GM21528 (cell line): ENCODE measurements at regions not wholly inside any gene's neighbourhood (a gene's known extent, or its start where the extent isn't known, plus 50 kb on each side); places are given as distances from the start of the nearest gene placed in this dataset.
"Not testable (repeated sequence)": the region's sequence is repeated elsewhere in the genome, so short reads cannot be mapped to it uniquely, and the experiment has no call there.

Experiments used
- ATAC-seq: cut with Tn5 transposase; IDR thresholded peaks from one replicate; pipeline ENCODE4 v1.9.1; 2021; ENCODE audit warnings: mild to moderate bottlenecking, moderate library complexity; ENCODE audit not compliant: unreplicated experiment, low FRiP score

GRCh38 chr4:93888308-93888707 is 59.8 kb downstream of the ATOH1 start:
- ATAC-seq, result no peak

- ATAC-seq, result no peak
Observed at GRCh38 chr4:93888768-93889167, 60.2 kb downstream of the ATOH1 start.

GRCh38 chr4:93891244-93891643 is 62.7 kb downstream of the ATOH1 start:
- ATAC-seq, result no peak

GRCh38 chr4:93894995-93895394 is 66.4 kb downstream of the ATOH1 start:
- ATAC-seq, result no peak

DNA sequence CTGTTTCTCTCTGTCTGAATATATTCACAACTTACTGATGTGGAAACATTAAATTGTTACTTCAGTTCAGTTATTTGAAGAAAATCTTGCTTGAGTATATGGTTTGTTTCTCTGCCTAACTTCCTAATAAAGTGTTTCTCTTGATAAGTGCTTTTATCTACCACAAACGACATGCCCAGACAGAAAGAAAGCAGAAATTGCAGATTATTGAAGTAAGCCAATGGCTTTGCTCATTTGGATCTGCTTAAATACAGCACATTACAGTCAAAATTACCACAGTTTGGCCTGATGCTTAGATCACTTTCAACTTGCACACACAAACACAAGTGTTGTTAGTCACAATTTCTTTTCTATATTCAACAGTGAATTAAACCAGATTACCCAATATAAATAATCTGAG is 68.0 kb downstream of the ATOH1 start:
- no peak for ATAC-seq

DNA sequence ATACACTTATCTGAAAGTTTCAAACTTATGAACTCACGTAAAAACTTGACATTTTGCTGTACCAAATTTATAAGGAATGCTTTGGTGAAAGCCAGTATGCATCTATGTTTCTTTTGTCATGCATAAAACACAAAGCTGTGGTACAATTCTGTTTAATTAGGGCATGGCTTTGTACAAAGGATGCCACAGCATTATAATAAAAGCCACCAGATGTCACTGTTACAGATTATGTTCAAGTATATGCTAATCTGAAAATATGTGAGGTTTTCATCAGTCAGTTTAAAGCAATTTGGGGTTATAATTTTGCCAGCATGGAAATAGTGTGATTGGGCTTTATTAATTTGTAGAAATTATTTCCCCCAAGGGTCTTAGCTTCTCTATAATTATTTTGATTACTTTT is 69.0 kb downstream of the ATOH1 start:
- peak; percentile 61 for ATAC-seq

DNA sequence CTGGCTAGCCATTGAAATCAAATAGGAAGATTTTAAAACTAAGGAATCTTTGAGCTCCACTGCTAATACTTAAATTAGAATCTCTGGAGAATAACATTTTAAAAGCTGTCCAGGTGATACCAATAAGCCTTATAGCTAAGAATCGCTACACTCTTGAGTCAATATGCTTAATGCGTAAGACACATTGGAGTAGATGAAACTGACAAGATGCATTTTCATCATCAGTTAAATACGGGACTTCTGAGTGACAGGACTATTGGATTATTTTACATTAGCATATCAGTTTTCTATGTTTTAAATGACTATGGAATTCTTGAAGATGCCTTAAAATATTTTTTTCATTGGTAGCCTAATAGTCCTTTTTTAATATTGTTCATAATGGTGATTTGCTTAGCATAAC is 80.2 kb downstream of the ATOH1 start:
- ATAC-seq, result no peak

DNA sequence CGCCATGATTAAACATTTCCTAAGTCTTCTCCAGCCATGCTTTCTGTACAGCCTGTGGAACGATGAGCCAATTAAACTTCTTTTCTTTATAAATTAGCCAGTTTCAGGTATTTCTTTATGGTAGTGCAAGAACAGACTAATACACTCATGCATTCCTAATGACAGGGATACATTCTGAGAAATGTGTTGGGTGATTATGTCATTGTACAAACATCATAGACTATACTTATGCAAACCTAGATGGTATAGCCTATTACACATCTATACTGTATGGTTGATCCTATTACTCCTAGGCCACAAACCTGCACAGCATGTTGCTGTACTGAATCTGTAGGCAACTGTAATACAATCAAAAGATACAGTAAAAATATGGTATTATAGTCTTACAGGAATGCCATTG is 83.1 kb downstream of the ATOH1 start:
- no peak for ATAC-seq

- no peak for ATAC-seq
Observed at GRCh38 chr4:93912146-93912545, 83.6 kb downstream of the ATOH1 start.

- no peak for ATAC-seq
Observed at GRCh38 chr4:93918856-93919255, 90.3 kb downstream of the ATOH1 start.

GRCh38 chr4:93923570-93923969 is 95.0 kb downstream of the ATOH1 start:
- not testable (repeated sequence) for ATAC-seq

GRCh38 chr4:93947286-93947685 is 118.7 kb downstream of the ATOH1 start:
- no peak for ATAC-seq

GRCh38 chr4:93950239-93950638 is 121.7 kb downstream of the ATOH1 start:
- ATAC-seq, result not testable (repeated sequence)

GRCh38 chr4:93957186-93957585 is 128.6 kb downstream of the ATOH1 start:
- ATAC-seq, result no peak

DNA sequence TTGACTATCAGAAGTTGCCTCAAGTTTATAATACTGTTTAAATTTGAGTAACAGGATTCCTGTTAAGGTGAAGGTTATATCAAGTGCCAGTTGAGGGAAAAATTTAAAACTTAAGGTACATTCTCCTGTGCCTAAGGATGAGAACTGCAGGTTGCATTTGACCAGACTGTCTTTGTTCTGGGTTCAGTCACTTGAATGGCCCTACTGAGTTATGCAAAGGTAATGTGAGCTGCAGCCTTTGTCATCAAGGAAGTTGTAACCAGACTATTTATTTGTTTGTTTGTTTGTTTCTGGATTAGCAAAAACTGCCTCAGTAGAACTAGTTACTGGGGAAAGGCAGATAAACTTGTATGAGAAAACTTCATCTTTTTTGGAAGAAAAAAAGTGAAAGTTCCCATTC is 131.9 kb downstream of the ATOH1 start:
- ATAC-seq, result no peak

DNA sequence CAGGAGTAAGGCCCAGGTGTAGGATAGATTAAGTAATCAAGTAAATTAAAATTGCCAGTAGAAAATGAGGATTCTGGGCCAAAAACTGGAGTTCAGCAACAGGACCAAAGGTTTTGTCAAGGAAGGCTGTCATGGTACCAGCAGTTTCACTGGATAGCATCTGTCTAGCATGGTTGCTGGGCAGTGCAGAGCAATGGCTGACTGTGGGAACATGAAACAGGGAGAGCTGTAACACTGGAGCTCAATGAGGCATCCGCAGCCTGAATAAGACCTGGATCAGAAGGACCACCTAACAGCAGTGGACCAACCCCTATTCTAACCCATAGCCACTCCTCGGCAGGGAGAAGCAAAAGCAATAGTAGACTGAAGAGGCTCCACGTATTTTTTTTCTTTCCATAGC is 132.4 kb downstream of the ATOH1 start:
- no peak for ATAC-seq

DNA sequence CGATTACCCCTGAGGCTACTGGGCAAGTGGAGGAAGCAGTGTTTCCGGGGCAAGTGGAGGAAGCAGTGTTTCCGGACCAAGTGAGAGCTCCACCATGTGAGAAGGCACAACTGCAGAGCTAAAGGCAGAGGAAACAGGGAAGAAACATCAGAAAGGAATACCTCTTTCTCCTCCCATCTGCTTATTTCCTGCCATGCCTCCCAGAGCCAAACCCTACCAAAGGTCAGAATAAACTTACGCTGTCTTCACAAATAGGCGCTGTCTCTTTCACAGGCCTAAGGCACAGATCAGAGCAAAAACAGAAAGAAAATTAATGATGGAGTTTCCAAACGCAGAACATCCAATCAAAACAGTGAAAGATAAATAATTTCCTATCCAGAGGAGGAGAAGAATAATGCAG is 153.0 kb downstream of the ATOH1 start:
- no peak for ATAC-seq

DNA sequence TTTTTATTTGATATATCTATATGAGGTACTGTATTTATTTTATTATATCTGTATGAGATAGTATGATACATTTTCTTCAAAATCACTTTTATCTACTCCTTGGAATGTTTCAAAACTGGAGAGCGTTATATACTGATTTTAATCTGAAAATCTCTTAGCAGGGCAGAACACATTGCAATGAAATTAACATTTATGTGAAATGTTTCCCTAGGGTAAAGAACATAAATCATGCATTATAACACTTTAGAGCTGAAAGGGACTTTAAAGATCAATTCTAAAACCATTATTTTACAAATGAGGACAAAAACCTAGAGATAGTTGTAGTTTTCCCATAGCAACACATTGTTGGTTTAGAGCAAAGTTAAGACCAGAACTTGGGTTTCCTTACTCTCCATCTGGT is 153.7 kb downstream of the ATOH1 start:
- ATAC-seq, result no peak

GRCh38 chr4:93983140-93983539 is 154.6 kb downstream of the ATOH1 start:
- ATAC-seq, result peak; percentile 94

DNA sequence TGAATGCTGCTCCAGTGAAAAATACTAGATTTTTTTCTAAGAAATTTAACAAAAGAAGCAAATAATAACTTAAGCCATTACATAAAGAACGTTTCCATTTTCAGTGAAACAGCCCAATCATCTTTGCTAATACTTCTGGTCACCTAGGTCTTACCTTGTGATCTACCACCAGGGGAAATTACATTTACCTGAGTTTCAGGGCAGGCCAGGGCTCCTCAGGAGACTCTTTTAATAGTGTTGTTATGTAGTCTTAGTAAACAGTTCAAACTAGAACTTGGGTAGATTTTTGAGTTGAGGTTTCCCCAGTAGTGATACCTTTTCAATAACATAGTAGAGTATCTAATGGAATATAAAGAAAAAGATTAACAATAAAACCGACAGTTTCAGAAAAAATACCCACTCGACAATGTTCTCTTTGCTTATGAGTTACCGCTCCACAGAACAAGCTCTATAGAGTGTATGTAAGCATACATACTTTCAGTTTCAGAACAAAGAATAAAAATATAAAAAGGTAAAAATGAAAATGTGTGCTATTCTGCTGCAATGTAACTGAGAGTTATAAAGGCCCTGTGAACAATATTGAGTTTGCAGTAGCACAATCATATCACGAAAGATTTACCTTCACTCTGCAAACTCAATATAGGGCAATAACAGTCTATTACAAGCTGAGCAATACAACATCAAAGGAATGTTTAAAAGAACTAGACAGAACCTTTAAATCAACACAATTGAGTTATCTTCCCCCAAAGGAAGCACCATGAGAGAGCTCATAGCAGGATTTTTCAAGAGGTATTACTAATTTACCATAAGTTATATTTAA is 165.8 kb downstream of the ATOH1 start:
- ATAC-seq, result no peak

GRCh38 chr4:93996895-93997294 is 168.3 kb downstream of the ATOH1 start:
- no peak for ATAC-seq

GRCh38 chr4:94000559-94000958 is 172.0 kb downstream of the ATOH1 start:
- no peak for ATAC-seq

DNA sequence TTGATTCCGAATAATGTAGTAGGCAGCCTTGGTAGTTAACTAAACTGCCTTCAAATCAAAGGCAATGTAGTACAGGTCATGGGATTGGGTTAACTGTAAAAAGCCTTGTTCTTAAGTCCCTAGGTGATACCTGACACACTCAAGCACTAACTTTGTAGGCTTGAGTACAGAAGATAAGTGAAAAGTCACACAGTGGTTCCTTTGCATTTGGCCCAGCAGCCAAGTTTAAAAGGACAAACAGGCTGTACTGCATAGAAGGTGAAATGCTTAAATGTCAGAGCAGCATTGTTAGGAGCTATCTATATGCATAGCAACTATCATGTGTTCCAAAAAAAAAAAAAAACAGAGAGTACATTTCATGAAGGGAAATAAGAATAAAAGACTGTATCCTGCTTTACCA is 178.4 kb downstream of the ATOH1 start:
- ATAC-seq, result no peak
